HPDE6-E6E7 (cell line): ENCODE measurements at regions not wholly inside any gene's neighbourhood (a gene's known extent, or its start where the extent isn't known, plus 50 kb on each side); places are given as distances from the start of the nearest gene placed in this dataset.
"Not testable (repeated sequence)": the region's sequence is repeated elsewhere in the genome, so short reads cannot be mapped to it uniquely, and the experiment has no call there.

Experiments
- DNase-seq: peaks from one replicate; pipeline ENCODE4 v3.0.0; 2011; ENCODE audit warnings: missing footprints; ENCODE audit errors: extremely low spot score

GRCh38 chr4:132670557-132670956, 478.5 kb upstream of the PCDH10 start:
- DNase-seq, result no peak

- DNase-seq, result no peak
These were observed 465.1 kb upstream of the PCDH10 start for GRCh38 chr4:132683957-132684356.

GRCh38 chr4:132691026-132691425, 458.1 kb upstream of the PCDH10 start:
- no peak for DNase-seq

GRCh38 chr4:132691668-132692067, 457.4 kb upstream of the PCDH10 start:
- no peak for DNase-seq

GRCh38 chr4:132694775-132695174, 454.3 kb upstream of the PCDH10 start:
- no peak for DNase-seq

GRCh38 chr4:132697505-132697904, 451.6 kb upstream of the PCDH10 start:
- not testable (repeated sequence) for DNase-seq

GRCh38 chr4:132707955-132708354, 441.1 kb upstream of the PCDH10 start:
- DNase-seq, result no peak

GRCh38 chr4:132709056-132709455, 440.0 kb upstream of the PCDH10 start:
- DNase-seq, result no peak

GRCh38 chr4:132710971-132711370, 438.1 kb upstream of the PCDH10 start:
- DNase-seq, result no peak

- no peak for DNase-seq
These were observed 411.8 kb upstream of the PCDH10 start for GRCh38 chr4:132737344-132737743.

GRCh38 chr4:132759199-132759780, 389.8 kb upstream of the PCDH10 start:
- DNase-seq, result no peak

- DNase-seq, result no peak
These were observed 385.6 kb upstream of the PCDH10 start for GRCh38 chr4:132763465-132763864.

GRCh38 chr4:132767901-132768300, 381.2 kb upstream of the PCDH10 start:
- DNase-seq, result no peak

GRCh38 chr4:132770776-132771175, 378.3 kb upstream of the PCDH10 start:
- no peak for DNase-seq

GRCh38 chr4:132792310-132792709, 356.8 kb upstream of the PCDH10 start:
- no peak for DNase-seq

GRCh38 chr4:132797856-132798255, 351.2 kb upstream of the PCDH10 start:
- no peak for DNase-seq

GRCh38 chr4:132809298-132810032, 339.6 kb upstream of the PCDH10 start:
- DNase-seq, result no peak

- DNase-seq, result not testable (repeated sequence)
These were observed 336.0 kb upstream of the PCDH10 start for GRCh38 chr4:132813061-132813460.

GRCh38 chr4:132818091-132818490, 331.0 kb upstream of the PCDH10 start:
- DNase-seq, result no peak

- no peak for DNase-seq
These were observed 325.7 kb upstream of the PCDH10 start for GRCh38 chr4:132823419-132823818.

- DNase-seq, result no peak
These were observed 324.3 kb upstream of the PCDH10 start for GRCh38 chr4:132824761-132825160.

- DNase-seq, result no peak
These were observed 321.6 kb upstream of the PCDH10 start for GRCh38 chr4:132827522-132827921.

- no peak for DNase-seq
These were observed 310.9 kb upstream of the PCDH10 start for GRCh38 chr4:132838244-132838643.

- DNase-seq, result no peak
These were observed 310.0 kb upstream of the PCDH10 start for GRCh38 chr4:132839070-132839469.
